GM21515 (cell line): ENCODE measurements at regions not wholly inside any gene's neighbourhood (a gene's known extent, or its start where the extent isn't known, plus 50 kb on each side); places are given as distances from the start of the nearest gene placed in this dataset.

ENCODE experiments used
- ATAC-seq: cut with Tn5 transposase; IDR thresholded peaks from one replicate; pipeline ENCODE4 v1.9.1; 2021; ENCODE audit not compliant: unreplicated experiment

GRCh38 chr11:30089921-30090320 lies 73.1 kb upstream of the KCNA4 start:
- ATAC-seq, result no peak

GRCh38 chr11:30091246-30091645 lies 74.4 kb upstream of the KCNA4 start:
- ATAC-seq, result no peak

GRCh38 chr11:30091737-30092136 lies 74.9 kb upstream of the KCNA4 start:
- no peak for ATAC-seq

GRCh38 chr11:30092518-30092917 lies 75.7 kb upstream of the KCNA4 start:
- ATAC-seq, result no peak

- no peak for ATAC-seq
Measured at GRCh38 chr11:30100495-30100894, 83.7 kb upstream of the KCNA4 start.

GRCh38 chr11:30106222-30107181 lies 89.7 kb upstream of the KCNA4 start:
- no peak for ATAC-seq

- no peak for ATAC-seq
Measured at GRCh38 chr11:30107899-30108298, 91.1 kb upstream of the KCNA4 start.

- no peak for ATAC-seq
Measured at GRCh38 chr11:30109774-30110173, 92.9 kb upstream of the KCNA4 start.

GRCh38 chr11:30110691-30111090 lies 93.9 kb upstream of the KCNA4 start:
- no peak for ATAC-seq

GRCh38 chr11:30111786-30112185 lies 95.0 kb upstream of the KCNA4 start:
- no peak for ATAC-seq

- no peak for ATAC-seq
Measured at GRCh38 chr11:30113326-30113898, 96.6 kb upstream of the KCNA4 start.

GRCh38 chr11:30116512-30116911 lies 99.7 kb upstream of the KCNA4 start:
- ATAC-seq, result no peak

- no peak for ATAC-seq
Measured at GRCh38 chr11:30120045-30120589, 103.3 kb upstream of the KCNA4 start.

- no peak for ATAC-seq
Measured at GRCh38 chr11:30125456-30125855, 105.4 kb upstream of the FSHB start.

- no peak for ATAC-seq
Measured at GRCh38 chr11:30128269-30128932, 102.4 kb upstream of the FSHB start.

GRCh38 chr11:30131535-30131934 lies 99.3 kb upstream of the FSHB start:
- ATAC-seq, result peak; percentile 62

- ATAC-seq, result no peak
Measured at GRCh38 chr11:30133281-30133680, 97.5 kb upstream of the FSHB start.

- ATAC-seq, result peak; percentile 81
Measured at GRCh38 chr11:30143098-30143705, 87.6 kb upstream of the FSHB start.

GRCh38 chr11:30147293-30147692 lies 83.5 kb upstream of the FSHB start:
- ATAC-seq, result no peak

GRCh38 chr11:30149998-30150397 lies 80.8 kb upstream of the FSHB start:
- no peak for ATAC-seq

- ATAC-seq, result no peak
Measured at GRCh38 chr11:30150425-30150824, 80.4 kb upstream of the FSHB start.
